ENCODE measurements at regions not wholly inside any gene's neighbourhood (a gene's known extent, or its start where the extent isn't known, plus 50 kb on each side); places are given as distances from the start of the nearest gene placed in this dataset.

DNA sequence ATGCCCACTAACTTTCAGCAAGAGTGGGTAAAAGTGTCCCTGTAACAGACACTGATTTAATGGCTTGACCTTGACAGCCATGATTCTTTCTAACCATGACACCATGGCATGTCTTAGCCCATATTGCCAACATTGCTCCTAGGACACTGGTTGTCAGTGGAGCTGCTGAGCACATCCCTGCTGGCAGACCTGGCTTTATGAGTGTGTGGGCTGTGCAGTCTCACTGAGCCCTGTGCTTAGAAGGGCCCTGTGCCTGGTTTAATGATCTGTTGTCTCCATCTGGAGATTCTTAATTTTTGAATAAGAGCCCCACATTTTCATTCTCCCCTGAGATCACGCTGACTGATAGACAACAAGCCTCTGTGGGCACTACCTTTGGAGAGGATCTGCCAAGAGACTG is 243.1 kb upstream of the KIAA1217 start:
- H3K79me2 ChIP-seq (ENCODE audit: control insufficient read depth, insufficient read depth, low read length) = no peaks in the 10 kb centered on the region
- H3K27ac ChIP-seq (ENCODE audit: insufficient read depth, low read depth, low read length) = no peak overlapping the region
- peaks cover 2% of the 10 kb centered on the region for H3K9me3 ChIP-seq (replicated peaks; ENCODE audit: control insufficient read depth, insufficient read depth, low read length)
- H3K9ac ChIP-seq (replicated peaks; ENCODE audit: extremely low read depth, insufficient read depth, low read length) = no peak overlapping the region
- CTCF ChIA-PET = no interaction called here
- no peak overlapping the region for H3K4me3 ChIP-seq (replicated peaks in 1 of 3; ENCODE audit: insufficient read depth in 1 of 3, low read depth in 1 of 3, low read length in 3 of 3)
- no peaks in the 10 kb centered on the region for H3K27me3 ChIP-seq (ENCODE audit: control insufficient read depth in 2 of 2, insufficient read depth in 2 of 2, low read length in 2 of 2)
- H3K9me1 ChIP-seq (replicated peaks; ENCODE audit: control insufficient read depth, extremely low read depth, insufficient read depth, low read length) = no peaks in the 10 kb centered on the region
- H3K4me2 ChIP-seq (ENCODE audit: insufficient read depth, low read length) = no peak overlapping the region
- dilution Hi-C loops (cut with MboI; ENCODE audit: extremely low pct_ligation_motif_present, low sequenced_read_pairs) = no loop called here
- no peaks in the 10 kb centered on the region for H3K36me3 ChIP-seq (ENCODE audit: control insufficient read depth in 2 of 2, extremely low read depth in 1 of 2, insufficient read depth in 2 of 2, low read length in 2 of 2)
- POLR2A ChIA-PET = no interaction called here
- no peak overlapping the region for H2AFZ ChIP-seq (ENCODE audit: low read depth, low read length)
- no peaks in the 10 kb centered on the region for H4K20me1 ChIP-seq (replicated peaks; ENCODE audit: control insufficient read depth, extremely low read depth, insufficient read depth, low read length)
- DNase-seq (ENCODE audit: low read depth, low spot score) (no peak), FAIRE-seq (no peak)
- no peaks in the 10 kb centered on the region for H3K4me1 ChIP-seq (ENCODE audit: control insufficient read depth, extremely low read depth, insufficient read depth, low read length)
- BruUV-seq (replicated peaks) = no TSS peak
- intact Hi-C loops (cut with micrococcal nuclease) = no loop called here
- TF ChIP-seq, protein P1, sequence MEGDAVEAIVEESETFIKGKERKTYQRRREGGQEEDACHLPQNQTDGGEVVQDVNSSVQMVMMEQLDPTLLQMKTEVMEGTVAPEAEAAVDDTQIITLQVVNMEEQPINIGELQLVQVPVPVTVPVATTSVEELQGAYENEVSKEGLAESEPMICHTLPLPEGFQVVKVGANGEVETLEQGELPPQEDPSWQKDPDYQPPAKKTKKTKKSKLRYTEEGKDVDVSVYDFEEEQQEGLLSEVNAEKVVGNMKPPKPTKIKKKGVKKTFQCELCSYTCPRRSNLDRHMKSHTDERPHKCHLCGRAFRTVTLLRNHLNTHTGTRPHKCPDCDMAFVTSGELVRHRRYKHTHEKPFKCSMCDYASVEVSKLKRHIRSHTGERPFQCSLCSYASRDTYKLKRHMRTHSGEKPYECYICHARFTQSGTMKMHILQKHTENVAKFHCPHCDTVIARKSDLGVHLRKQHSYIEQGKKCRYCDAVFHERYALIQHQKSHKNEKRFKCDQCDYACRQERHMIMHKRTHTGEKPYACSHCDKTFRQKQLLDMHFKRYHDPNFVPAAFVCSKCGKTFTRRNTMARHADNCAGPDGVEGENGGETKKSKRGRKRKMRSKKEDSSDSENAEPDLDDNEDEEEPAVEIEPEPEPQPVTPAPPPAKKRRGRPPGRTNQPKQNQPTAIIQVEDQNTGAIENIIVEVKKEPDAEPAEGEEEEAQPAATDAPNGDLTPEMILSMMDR (IDR thresholded peaks at IDR 0.05; ENCODE audit: extremely low read depth in 1 of 2, insufficient read depth in 1 of 2, low read depth in 1 of 2, low read length in 2 of 2) = no peak
- TF ChIP-seq POLR2AphosphoS5 (IDR thresholded peaks at IDR 0.05; ENCODE audit: insufficient read depth, low read depth, low read length) (no peak), EZH2 (IDR thresholded peaks at IDR 0.05; ENCODE audit: borderline replicate concordance, low read depth, low read length, severe bottlenecking) (no peak), GATA2 (IDR thresholded peaks at IDR 0.05; ENCODE audit: insufficient read depth, insufficient read length, low read depth, low read length) (no peak), JUN (IDR thresholded peaks at IDR 0.05; ENCODE audit: borderline replicate concordance, insufficient read depth, insufficient read length, low read depth) (no peak), MYC (IDR thresholded peaks at IDR 0.05; ENCODE audit: low read depth, low read length) (no peak), POLR2A (IDR thresholded peaks at IDR 0.05; ENCODE audit: low read depth, low read length) (no peak), FOS (IDR thresholded peaks at IDR 0.05; ENCODE audit: borderline replicate concordance, insufficient read depth, low read length) (no peak)
- TF ChIP-seq, protein P2, sequence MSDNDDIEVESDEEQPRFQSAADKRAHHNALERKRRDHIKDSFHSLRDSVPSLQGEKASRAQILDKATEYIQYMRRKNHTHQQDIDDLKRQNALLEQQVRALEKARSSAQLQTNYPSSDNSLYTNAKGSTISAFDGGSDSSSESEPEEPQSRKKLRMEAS (IDR thresholded peaks at IDR 0.05; ENCODE audit: insufficient read depth, insufficient read length) = no peak
